Kidney (tissue), 13 donors: ENCODE measurements at regions not wholly inside any gene's neighbourhood (a gene's known extent, or its start where the extent isn't known, plus 50 kb on each side); places are given as distances from the start of the nearest gene placed in this dataset.

ENCODE experiments used
- DNase-seq, 5 donors: peaks; one replicate each; pipeline ENCODE4 v3.0.0-alpha.2; 2013 to 2020
- FAIRE-seq: peaks from 2 replicates; lab custom pipeline; 2012; peaks lifted over from hg19 to GRCh38; lab: Jason Lieb, UNC
- H3K27ac ChIP-seq, 2 donors: one replicate each; pipeline ENCODE4 v1.7.0; 2013; ENCODE audit warnings: low read depth in 2 of 2, low read length in 2 of 2, inconsistent platforms in 1 of 2
- H3K27me3 ChIP-seq: one replicate; pipeline ENCODE4 v1.7.1; 2013; ENCODE audit warnings: low read length, inconsistent platforms; ENCODE audit not compliant: control insufficient read depth, insufficient read depth
- H3K36me3 ChIP-seq, 3 donors: one replicate each; pipeline versions ENCODE4 v1.7.0 to v1.7.1; 2013; ENCODE audit warnings: low read length in 3 of 3, control low read depth in 1 of 3, inconsistent platforms in 1 of 3; ENCODE audit not compliant: insufficient read depth in 3 of 3, control insufficient read depth in 2 of 3
- H3K4me1 ChIP-seq, 3 donors: one replicate each; pipeline versions ENCODE4 v1.7.0 to v1.7.1; 2013; ENCODE audit warnings: low read length in 3 of 3, inconsistent platforms in 1 of 3, low read depth in 1 of 3; ENCODE audit not compliant: control insufficient read depth in 2 of 3, insufficient read depth in 2 of 3
- H3K4me3 ChIP-seq, 3 donors: one replicate each; pipeline versions ENCODE4 v1.7.0 to v1.8.1; 2013; ENCODE audit warnings: low read length in 3 of 3, control low read depth in 1 of 3, inconsistent platforms in 1 of 3
- H3K9ac ChIP-seq, 3 donors: one replicate each; pipeline versions ENCODE4 v1.7.0 to v1.7.1; 2013; ENCODE audit warnings: low read length in 3 of 3, control low read depth in 1 of 3, inconsistent platforms in 1 of 3
- H3K9me3 ChIP-seq, 3 donors: one replicate each; pipeline versions ENCODE4 v1.7.0 to v1.7.1; 2013; ENCODE audit warnings: low read length in 3 of 3, control low read depth in 1 of 3, inconsistent platforms in 1 of 3; ENCODE audit not compliant: control insufficient read depth in 2 of 3, insufficient read depth in 1 of 3
- intact Hi-C: fragments of 100-400 bp; cut with DNase I; formaldehyde crosslinking; loops from one replicate; pipeline ENCODE4 v1.11.1; 2022
- TF ChIP-seq, protein P1 (sequence below): IDR thresholded peaks from 3 replicates; pipeline ENCODE4 v1.5.1; 2012; ENCODE audit warnings: mild to moderate bottlenecking, moderate library complexity, borderline replicate concordance; ENCODE audit not compliant: insufficient read depth; ENCODE audit errors: extremely low read depth
- donor health status: control.
- donor health status: control.
- donor health status: control.
- donor health status: control.
- donor health status: control.
- donor health status: DM: yes; HTN: yes; CAD: no.
- donor health status: Normal renal cell carcinoma (clear cell type).

DNA sequence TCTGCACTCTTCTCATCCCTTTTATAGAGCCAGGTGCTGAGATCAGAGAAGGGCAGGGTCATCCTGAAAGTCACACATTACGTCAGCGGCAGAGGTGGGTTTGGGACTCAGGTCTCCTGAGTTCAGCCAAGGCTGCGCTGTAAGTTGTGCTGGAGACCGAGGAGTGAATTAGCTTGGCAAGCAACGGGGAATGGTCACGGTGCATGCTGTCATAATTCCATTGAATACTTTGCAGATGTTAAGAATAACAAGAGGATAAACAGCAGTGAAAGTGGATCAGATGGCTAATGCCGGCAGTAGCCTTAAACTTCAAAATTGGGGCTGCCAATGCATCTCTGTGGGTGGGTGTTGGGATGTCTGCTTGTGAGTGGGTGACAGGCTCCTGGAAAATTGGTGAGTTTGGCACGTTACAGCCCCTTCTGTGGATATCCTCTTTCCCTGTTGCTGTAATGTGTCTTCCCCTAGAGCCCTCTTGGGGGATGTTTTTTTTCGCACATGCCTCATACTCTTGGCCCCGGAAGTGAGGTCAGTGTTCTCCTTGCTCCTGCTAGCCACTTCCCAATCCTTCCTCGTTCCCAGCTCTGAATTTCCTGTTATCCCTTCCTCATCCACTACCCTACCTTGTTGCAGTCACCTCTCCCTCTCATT is 287.1 kb upstream of the SRRM4 start:
- H3K4me3 ChIP-seq, result no peak overlapping the region

DNA sequence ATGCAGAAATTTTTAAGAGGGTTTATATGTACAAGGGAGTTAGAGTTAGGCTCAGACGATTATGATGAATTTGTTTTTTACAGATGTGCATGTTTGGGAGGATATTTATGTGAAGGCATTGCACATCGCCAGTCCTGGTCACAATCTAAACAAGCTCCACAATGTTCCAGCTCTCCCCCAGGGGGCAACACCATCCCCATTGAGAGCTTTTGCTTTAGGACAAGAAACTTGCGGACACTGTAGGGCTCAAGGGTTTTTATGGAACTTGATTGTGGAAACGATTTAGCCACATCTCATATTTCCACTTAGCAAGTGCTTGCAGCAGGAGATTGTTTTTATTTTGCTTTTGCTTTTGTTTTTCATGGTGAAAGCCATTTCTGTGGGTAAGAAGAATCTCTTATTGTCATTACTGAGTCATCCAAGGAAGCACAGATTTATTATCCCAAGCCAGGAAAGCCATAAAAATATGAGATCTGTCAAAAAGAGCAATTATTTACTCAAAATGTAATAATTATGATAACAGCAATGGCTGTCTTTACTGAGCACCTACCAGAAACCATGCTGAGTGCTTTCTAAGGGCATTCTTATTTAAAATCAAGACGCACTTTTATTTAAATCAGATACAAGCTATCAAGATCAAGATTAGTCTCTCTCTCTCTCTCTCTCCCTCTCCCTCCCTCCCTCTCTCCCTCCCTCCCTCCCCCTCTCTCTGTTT is 276.7 kb upstream of the SRRM4 start:
- Histone ChIP-seq H3K36me3 (no peaks in the 10 kb centered on the region), H3K27me3 (no peaks in the 10 kb centered on the region), H3K27ac (no peak overlapping the region), H3K9ac (no peak overlapping the region), H3K4me3 (no peak overlapping the region), H3K9me3 (peaks cover 0 to 5% (median 0%) of the 10 kb centered on the region in 3 donors), H3K4me1 (no peaks in the 10 kb centered on the region)
- intact Hi-C loops, result no loop called here
- FAIRE-seq, result no peak
- TF ChIP-seq, protein P1, sequence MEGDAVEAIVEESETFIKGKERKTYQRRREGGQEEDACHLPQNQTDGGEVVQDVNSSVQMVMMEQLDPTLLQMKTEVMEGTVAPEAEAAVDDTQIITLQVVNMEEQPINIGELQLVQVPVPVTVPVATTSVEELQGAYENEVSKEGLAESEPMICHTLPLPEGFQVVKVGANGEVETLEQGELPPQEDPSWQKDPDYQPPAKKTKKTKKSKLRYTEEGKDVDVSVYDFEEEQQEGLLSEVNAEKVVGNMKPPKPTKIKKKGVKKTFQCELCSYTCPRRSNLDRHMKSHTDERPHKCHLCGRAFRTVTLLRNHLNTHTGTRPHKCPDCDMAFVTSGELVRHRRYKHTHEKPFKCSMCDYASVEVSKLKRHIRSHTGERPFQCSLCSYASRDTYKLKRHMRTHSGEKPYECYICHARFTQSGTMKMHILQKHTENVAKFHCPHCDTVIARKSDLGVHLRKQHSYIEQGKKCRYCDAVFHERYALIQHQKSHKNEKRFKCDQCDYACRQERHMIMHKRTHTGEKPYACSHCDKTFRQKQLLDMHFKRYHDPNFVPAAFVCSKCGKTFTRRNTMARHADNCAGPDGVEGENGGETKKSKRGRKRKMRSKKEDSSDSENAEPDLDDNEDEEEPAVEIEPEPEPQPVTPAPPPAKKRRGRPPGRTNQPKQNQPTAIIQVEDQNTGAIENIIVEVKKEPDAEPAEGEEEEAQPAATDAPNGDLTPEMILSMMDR, result no peak
- DNase-seq, result no peak

More for the DNA sequence above, 287.1 kb upstream of the SRRM4 start:
- TF ChIP-seq, protein P1, result no peak
- no peak for DNase-seq
- FAIRE-seq, result no peak
- intact Hi-C loops, result no loop called here
- H3K4me1 ChIP-seq, result no peaks in the 10 kb centered on the region
- no peaks in the 10 kb centered on the region for H3K9me3 ChIP-seq
- H3K9ac ChIP-seq, result no peak overlapping the region
- no peaks in the 10 kb centered on the region for H3K36me3 ChIP-seq
- H3K27ac ChIP-seq, result no peak overlapping the region
- H3K27me3 ChIP-seq, result no peaks in the 10 kb centered on the region

DNA sequence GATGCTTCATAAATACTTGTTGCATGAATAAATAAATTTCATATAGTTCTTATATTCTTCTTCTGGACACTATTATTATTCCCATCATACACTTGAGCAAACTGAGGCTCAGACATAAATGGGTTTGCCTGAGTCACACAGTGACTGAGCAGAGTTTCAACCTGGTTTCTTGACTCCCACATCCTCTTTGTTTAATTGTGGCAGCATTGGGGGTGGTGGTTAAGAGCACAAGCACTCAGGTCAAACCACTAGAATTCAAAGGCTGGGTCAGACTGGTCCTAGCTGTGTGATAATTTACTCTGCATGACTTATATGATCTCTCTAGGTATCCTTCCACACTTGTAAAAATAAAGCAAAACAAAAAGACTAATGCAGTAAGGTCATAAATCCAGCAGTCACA is 274.9 kb upstream of the SRRM4 start:
- H3K27ac ChIP-seq, result no peak overlapping the region
- DNase-seq (no peak), FAIRE-seq (no peak)
- no peaks in the 10 kb centered on the region for H3K27me3 ChIP-seq
- TF ChIP-seq, protein P1, result no peak
- no peaks in the 10 kb centered on the region for H3K36me3 ChIP-seq
- intact Hi-C loops, result no loop called here
- H3K9ac ChIP-seq, result no peak overlapping the region
- no peak overlapping the region for H3K4me3 ChIP-seq
- no peaks in the 10 kb centered on the region for H3K4me1 ChIP-seq
- no peaks in the 10 kb centered on the region for H3K9me3 ChIP-seq
